H1 (cell line): ENCODE measurements at regions not wholly inside any gene's neighbourhood (a gene's known extent, or its start where the extent isn't known, plus 50 kb on each side); places are given as distances from the start of the nearest gene placed in this dataset.
A peak's percentile ranks its signal among the peaks of the same experiment; 100 is the strongest.

Source experiments
- CTCF ChIA-PET: fragments of 300-600 bp; sonication (Branson Sonifier 250); formaldehyde crosslinking; loops from one replicate; lab custom pipeline; 2021; ENCODE audit not compliant: partially characterized antibody; lab: Charles Lee
- POLR2A ChIA-PET: fragments of 300-600 bp; sonication (Branson Sonifier 250); formaldehyde crosslinking; loops from one replicate; lab custom pipeline; 2021; ENCODE audit warnings: inconsistent platforms; ENCODE audit not compliant: partially characterized antibody; lab: Charles Lee
- DNase-seq, 2 experiments: peaks; one replicate each; pipeline versions ENCODE4 v3.0.0 to v3.0.0-alpha.2; 2010 to 2022; ENCODE audit warnings: low spot score in 2 of 2, low read depth in 1 of 2, mixed read lengths in 1 of 2
- FAIRE-seq: peaks from 2 replicates; lab custom pipeline; 2011; peaks lifted over from hg19 to GRCh38; lab: Jason Lieb, UNC
- H2AFZ ChIP-seq: 2 replicates; pipeline ENCODE4 v1.8.1; 2012; ENCODE audit warnings: low read length, inconsistent platforms
- H2AK5ac ChIP-seq: 2 replicates; pipeline ENCODE4 v1.6.1; 2013; ENCODE audit warnings: low read depth, low read length
- H2BK120ac ChIP-seq: replicated peaks from 2 replicates; pipeline ENCODE3; 2013; ENCODE audit warnings: low read depth, low read length, inconsistent platforms
- H2BK12ac ChIP-seq: 2 replicates; pipeline ENCODE4 v1.6.1; 2013; ENCODE audit warnings: low read depth, low read length
- H2BK15ac ChIP-seq: 2 replicates; pipeline ENCODE4 v1.6.1; 2013; ENCODE audit warnings: low read length
- H2BK20ac ChIP-seq: 2 replicates; pipeline ENCODE4 v1.6.1; 2013; ENCODE audit warnings: low read length
- H2BK5ac ChIP-seq: 2 replicates; pipeline ENCODE4 v1.6.1; 2013; ENCODE audit warnings: low read depth, low read length
- H3K14ac ChIP-seq: 2 replicates; pipeline ENCODE4 v1.6.1; 2013; ENCODE audit warnings: inconsistent platforms; ENCODE audit not compliant: insufficient read length
- H3K18ac ChIP-seq: 2 replicates; pipeline ENCODE4 v1.6.1; 2013; ENCODE audit warnings: low read length; ENCODE audit errors: extremely low read depth
- H3K23ac ChIP-seq: 2 replicates; pipeline ENCODE4 v1.6.1; 2013; ENCODE audit warnings: inconsistent platforms; ENCODE audit not compliant: insufficient read length
- H3K23me2 ChIP-seq: 2 replicates; pipeline ENCODE4 v1.6.1; 2013; ENCODE audit warnings: low read depth, low read length
- H3K27ac ChIP-seq: 2 replicates; pipeline ENCODE4 v1.6.1; 2011; ENCODE audit warnings: low read depth, low read length, inconsistent platforms
- H3K27me3 ChIP-seq, 4 experiments: replicated peaks in 1 of 4; 1 replicate in 1 of 4; 2 replicates in 3 of 4; pipeline versions ENCODE4 v1.6.1 to v1.8.1; 2011 to 2013; ENCODE audit warnings: low read length in 3 of 4, mild to moderate bottlenecking in 3 of 4, inconsistent platforms in 2 of 4, mixed read lengths in 2 of 4, moderate library complexity in 1 of 4; ENCODE audit not compliant: control insufficient read depth in 3 of 4, insufficient read depth in 3 of 4; ENCODE audit errors: extremely low read depth in 1 of 4
- H3K36me3 ChIP-seq, 4 experiments: 2 replicates each; pipeline versions ENCODE4 v1.6.1 to v1.8.1; 2011 to 2013; ENCODE audit warnings: mild to moderate bottlenecking in 4 of 4, low read length in 3 of 4, moderate library complexity in 2 of 4, control low read depth in 1 of 4, inconsistent platforms in 1 of 4; ENCODE audit not compliant: insufficient read depth in 4 of 4, control insufficient read depth in 2 of 4
- H3K4ac ChIP-seq: replicated peaks from 2 replicates; pipeline ENCODE3; 2013; ENCODE audit warnings: low read length, low read depth, mixed read lengths, inconsistent platforms; ENCODE audit not compliant: insufficient read length
- H3K4me1 ChIP-seq, 4 experiments: replicated peaks in 1 of 4; 1 replicate in 1 of 4; 2 replicates in 3 of 4; pipeline versions ENCODE4 v1.6.1 to v1.8.1; 2011 to 2013; ENCODE audit warnings: low read length in 3 of 4, inconsistent platforms in 2 of 4, mixed read lengths in 1 of 4; ENCODE audit not compliant: insufficient read depth in 4 of 4, control insufficient read depth in 3 of 4
- H3K4me2 ChIP-seq, 2 experiments: 2 replicates each; pipeline versions ENCODE4 v1.6.1 to v1.8.1; 2011 to 2013; ENCODE audit warnings: low read depth in 2 of 2, low read length in 2 of 2, control low read depth in 1 of 2, inconsistent platforms in 1 of 2, mild to moderate bottlenecking in 1 of 2; ENCODE audit not compliant: insufficient read depth in 1 of 2
- H3K4me3 ChIP-seq, 4 experiments: fragments of 200-600, 300-600 bp in 1 of 4; sonication (generic), shearing (Covaris generic), sonication (Bioruptor Twin) in 1 of 4; 2 replicates each; pipeline versions ENCODE4 v1.5.1 to v1.8.1; 2011 to 2016; ENCODE audit warnings: low read length in 4 of 4, low read depth in 3 of 4, control low read depth in 2 of 4, inconsistent platforms in 2 of 4, mild to moderate bottlenecking in 2 of 4, mixed read lengths in 1 of 4, moderate library complexity in 1 of 4; ENCODE audit not compliant: insufficient read depth in 2 of 4; ENCODE audit errors: extremely low read depth in 1 of 4
- H3K56ac ChIP-seq: replicated peaks from 2 replicates; pipeline ENCODE3; 2013; ENCODE audit warnings: low read depth, mild to moderate bottlenecking, mixed read lengths, low read length, inconsistent platforms; ENCODE audit not compliant: insufficient read length
- H3K79me1 ChIP-seq: 2 replicates; pipeline ENCODE4 v1.6.1; 2013; ENCODE audit warnings: low read depth, low read length, control low read depth
- H3K79me2 ChIP-seq, 2 experiments: 2 replicates each; pipeline versions ENCODE4 v1.6.1 to v1.8.1; 2012 to 2013; ENCODE audit warnings: low read length in 2 of 2, mild to moderate bottlenecking in 2 of 2, inconsistent platforms in 1 of 2; ENCODE audit not compliant: insufficient read depth in 2 of 2, control insufficient read depth in 1 of 2
- H3K9ac ChIP-seq, 4 experiments: replicated peaks in 1 of 4; 1 replicate in 1 of 4; 2 replicates in 3 of 4; pipeline versions ENCODE4 v1.6.1 to v1.8.1; 2011 to 2013; ENCODE audit warnings: low read depth in 3 of 4, low read length in 3 of 4, control low read depth in 2 of 4, mild to moderate bottlenecking in 2 of 4, moderate library complexity in 2 of 4, inconsistent platforms in 1 of 4; ENCODE audit errors: extremely low read depth in 1 of 4
- H3K9me3 ChIP-seq, 2 experiments: 2 replicates each; pipeline versions ENCODE4 v1.6.1 to v1.8.1; 2012 to 2013; ENCODE audit warnings: mild to moderate bottlenecking in 2 of 2, moderate library complexity in 2 of 2, control low read depth in 1 of 2, inconsistent platforms in 1 of 2, low read depth in 1 of 2, low read length in 1 of 2, mixed read lengths in 1 of 2; ENCODE audit not compliant: insufficient read depth in 2 of 2
- H4K20me1 ChIP-seq, 2 experiments: replicated peaks in 1 of 2; 2 replicates each; pipeline versions ENCODE3 to v1.8.1; 2011 to 2013; ENCODE audit warnings: inconsistent platforms in 2 of 2, low read length in 2 of 2, mild to moderate bottlenecking in 1 of 2; ENCODE audit not compliant: insufficient read depth in 2 of 2, control insufficient read depth in 1 of 2
- H4K5ac ChIP-seq: 2 replicates; pipeline ENCODE4 v1.6.1; 2013; ENCODE audit warnings: low read length, low read depth, mixed read lengths, inconsistent platforms; ENCODE audit not compliant: insufficient read length
- H4K8ac ChIP-seq: 2 replicates; pipeline ENCODE4 v1.8.0; 2013; ENCODE audit warnings: mild to moderate bottlenecking, moderate library complexity, low read length, inconsistent platforms; ENCODE audit not compliant: insufficient read depth; ENCODE audit errors: extremely low read depth
- H4K91ac ChIP-seq: replicated peaks from 2 replicates; pipeline ENCODE3; 2013; ENCODE audit warnings: low read length, mixed read lengths, inconsistent platforms; ENCODE audit not compliant: insufficient read length
- CHD2 ChIP-seq: IDR thresholded peaks from 2 replicates; pipeline ENCODE4 v1.6.1; 2012; ENCODE audit warnings: low read length, improper control_type of control experiment
- E2F6 ChIP-seq: IDR thresholded peaks from 2 replicates; pipeline ENCODE4 v1.6.1; 2012; ENCODE audit warnings: inconsistent platforms
- MAX ChIP-seq: IDR thresholded peaks from 2 replicates; pipeline ENCODE4 v1.6.1; 2012; ENCODE audit warnings: inconsistent platforms
- YY1 ChIP-seq: IDR thresholded peaks from 2 replicates; pipeline ENCODE4 v1.6.1; 2011; ENCODE audit warnings: low read depth, mild to moderate bottlenecking, low read length
- WGBS, 2 experiments: shearing (Covaris generic) in 1 of 2; methylation state at CpG; one replicate each; pipeline versions ENCODE4 v1.1.6 to v1.1.7; 2013 to 2015; ENCODE audit warnings: low lambda C conversion rate in 2 of 2, mixed read lengths in 2 of 2, inconsistent platforms in 1 of 2, low coverage in 1 of 2, missing lambda C conversion rate in 1 of 2; ENCODE audit not compliant: insufficient replicate concordance in 2 of 2, insufficient coverage in 1 of 2, insufficient read length in 1 of 2; ENCODE audit errors: extremely low coverage in 1 of 2, missing lambda C conversion rate in 1 of 2; 5-methylcytosine and 5-hydroxymethylcytosine counted together

GRCh38 chr9:95696701-95697100 lies 178.8 kb upstream of the ERCC6L2 start:
- H3K36me3 ChIP-seq = no peaks in the 10 kb centered on the region
- peak; percentile 63 for TF ChIP-seq E2F6
- TF ChIP-seq MAX = peak; percentile 28; the same call in 1 of the 2 replicates
- TF ChIP-seq CHD2 = no peak
- TF ChIP-seq YY1 = no peak
- TF ChIP-seq, all 59 proteins: peak for 2
- Histone ChIP-seq H2AK5ac (no peak overlapping the region), H4K91ac (no peak overlapping the region), H3K4me3 (no peak overlapping the region), H3K9ac (no peak overlapping the region), H2BK20ac (no peak overlapping the region), H3K23me2 (no peaks in the 10 kb centered on the region), H4K8ac (no peak overlapping the region), H3K4me2 (no peak overlapping the region), H2BK120ac (no peak overlapping the region), H3K27ac (no peak overlapping the region), H3K4ac (no peak overlapping the region), H3K4me1 (no peaks in the 10 kb centered on the region), H4K5ac (no peak overlapping the region), H3K14ac (no peak overlapping the region), H2BK5ac (no peak overlapping the region), H3K9me3 (peaks cover 0 to 6% of the 10 kb centered on the region in 2 experiments; a peak in 1 of 4 replicates), H4K20me1 (no peaks in the 10 kb centered on the region), H3K27me3 (no peaks in the 10 kb centered on the region), H3K79me2 (no peaks in the 10 kb centered on the region), H3K18ac (no peak overlapping the region), H3K56ac (no peak overlapping the region), H3K79me1 (no peaks in the 10 kb centered on the region), H2AFZ (no peak overlapping the region), H2BK15ac (no peak overlapping the region), H3K23ac (no peak overlapping the region), H2BK12ac (no peak overlapping the region)
- CTCF ChIA-PET = interaction anchor here (1.8 kb wide), 1 partner anchor 40 kb away, joined by 6 read pairs; no protein-coding TSS in a partner anchor
- FAIRE-seq = no peak
- 92% methylated on average over 1 of the region's 1 CpG; no CpG with 5 or more reads in 1 of the 2 experiments for WGBS, 2 experiments
- POLR2A ChIA-PET = interaction anchor here (0.6 to 1.2 kb wide), 2 partner anchors 10 to 15 kb away, joined by 3 to 4 read pairs; no protein-coding TSS in a partner anchor
- no peak for DNase-seq
